GM21390 (cell line): ENCODE measurements at regions not wholly inside any gene's neighbourhood (a gene's known extent, or its start where the extent isn't known, plus 50 kb on each side); places are given as distances from the start of the nearest gene placed in this dataset.
A peak's percentile ranks its signal among the peaks of the same experiment; 100 is the strongest.

Experiments used
- ATAC-seq: cut with Tn5 transposase; IDR thresholded peaks from one replicate; pipeline ENCODE4 v1.9.1; 2021; ENCODE audit not compliant: unreplicated experiment

- no peak for ATAC-seq
These were observed 97.5 kb downstream of the ZNF608 start for GRCh38 chr5:124648902-124649467.

GRCh38 chr5:124647352-124647751, 99.1 kb downstream of the ZNF608 start:
- no peak for ATAC-seq

DNA sequence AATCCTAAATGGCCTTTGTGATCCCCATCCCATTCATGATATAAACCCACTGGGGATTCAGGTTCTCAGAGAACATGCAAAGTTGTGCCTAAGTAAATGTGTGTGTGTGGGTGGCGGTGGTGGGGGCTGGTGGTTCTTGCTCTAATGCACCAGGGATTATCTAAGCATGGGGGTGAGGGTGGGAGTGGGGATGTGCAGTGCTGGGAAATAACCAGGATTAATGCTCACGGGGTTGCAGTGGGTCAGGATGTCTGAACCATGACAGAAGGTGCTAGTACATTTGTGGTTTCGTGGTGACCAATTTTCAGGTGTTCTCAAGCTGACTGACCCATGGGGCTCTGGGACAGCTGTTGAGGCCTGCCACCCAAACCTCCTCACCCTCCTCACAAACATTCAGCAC, 101.0 kb downstream of the ZNF608 start:
- no peak for ATAC-seq

GRCh38 chr5:124644582-124644981, 101.9 kb downstream of the ZNF608 start:
- no peak for ATAC-seq

DNA sequence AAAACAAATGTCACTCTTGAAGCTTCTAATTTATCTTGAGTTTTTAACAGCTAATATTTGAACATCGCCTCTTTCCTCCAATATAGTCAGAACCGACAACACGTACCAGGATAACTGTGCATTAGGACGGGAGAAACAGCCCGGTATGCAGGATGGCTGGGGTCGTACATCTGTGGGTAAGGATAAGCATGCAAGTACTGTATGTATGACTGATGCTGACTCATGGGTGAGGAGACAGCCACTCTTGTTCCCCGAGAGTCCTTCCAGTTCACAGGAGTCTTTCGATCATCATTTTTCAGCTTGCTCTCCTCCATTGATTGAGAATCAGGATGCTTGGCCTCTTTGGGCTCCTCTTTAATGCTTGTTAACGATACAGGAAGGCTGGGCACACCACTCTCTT, 102.3 kb downstream of the ZNF608 start:
- ATAC-seq: no peak

GRCh38 chr5:124643336-124643735, 103.1 kb downstream of the ZNF608 start:
- no peak for ATAC-seq

- ATAC-seq: peak; percentile 49
These were observed 104.3 kb downstream of the ZNF608 start for GRCh38 chr5:124642151-124642550.

DNA sequence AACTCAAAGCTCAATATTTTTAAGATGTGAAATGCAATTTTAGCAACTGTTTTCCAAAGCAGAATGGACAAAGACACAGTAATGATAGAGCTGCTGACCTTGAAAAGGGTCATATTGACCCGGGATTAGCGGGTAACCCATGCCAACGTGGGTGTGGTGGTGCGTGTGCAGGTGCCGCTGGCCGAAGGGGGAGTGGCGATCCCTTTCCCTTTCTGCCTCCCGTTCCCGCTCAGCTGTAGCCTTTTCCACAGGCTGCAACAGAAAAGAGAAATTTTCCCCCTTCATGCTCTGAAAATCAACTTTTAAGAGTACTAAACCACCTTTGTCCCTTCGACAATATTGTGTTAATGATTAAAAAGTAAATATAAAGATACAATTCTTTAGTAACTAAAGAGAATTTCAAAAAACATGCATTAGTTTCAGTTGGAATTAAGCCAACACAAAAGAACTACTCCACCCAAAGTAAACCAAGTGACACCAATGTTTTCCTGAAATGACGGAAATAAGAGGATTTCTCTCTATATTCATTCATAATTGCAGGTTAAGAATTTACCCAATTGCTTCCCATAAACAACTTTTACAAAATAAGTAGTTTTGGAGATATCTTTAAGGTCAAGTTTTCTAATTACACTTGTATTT, 105.2 kb downstream of the ZNF608 start:
- ATAC-seq: no peak

DNA sequence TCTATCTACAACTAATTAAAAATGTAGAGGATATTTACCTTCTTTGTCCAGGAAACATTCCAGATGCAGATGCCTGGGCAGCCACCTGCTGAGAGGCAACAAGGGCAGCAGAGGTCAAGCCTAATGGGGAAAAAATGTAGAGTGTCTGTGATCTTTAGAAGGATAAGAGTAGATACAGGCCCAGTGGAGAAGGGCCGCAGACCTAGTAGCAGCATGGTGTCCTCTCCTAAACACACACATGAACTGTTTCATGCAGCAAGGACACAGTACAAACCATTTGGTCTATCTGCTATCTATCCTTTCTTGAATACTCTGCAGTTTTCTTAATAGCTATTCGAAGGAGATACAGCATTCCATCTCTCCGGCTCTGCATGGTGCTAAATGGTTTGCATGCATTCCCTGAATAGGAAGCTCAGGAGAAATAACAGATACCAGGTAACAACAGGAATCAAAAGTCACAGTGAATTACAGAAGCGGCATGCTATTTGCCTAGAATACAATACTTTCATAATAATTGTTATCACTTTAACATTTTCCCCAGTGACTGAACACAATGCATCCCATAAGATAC, 107.3 kb downstream of the ZNF608 start:
- no peak for ATAC-seq

GRCh38 chr5:124637011-124637410, 109.4 kb downstream of the ZNF608 start:
- no peak for ATAC-seq

GRCh38 chr5:124634741-124635323, 111.6 kb downstream of the ZNF608 start:
- no peak for ATAC-seq

- no peak for ATAC-seq
These were observed 112.2 kb downstream of the ZNF608 start for GRCh38 chr5:124634228-124634739.

- ATAC-seq: no peak
These were observed 113.2 kb downstream of the ZNF608 start for GRCh38 chr5:124633209-124633608.

DNA sequence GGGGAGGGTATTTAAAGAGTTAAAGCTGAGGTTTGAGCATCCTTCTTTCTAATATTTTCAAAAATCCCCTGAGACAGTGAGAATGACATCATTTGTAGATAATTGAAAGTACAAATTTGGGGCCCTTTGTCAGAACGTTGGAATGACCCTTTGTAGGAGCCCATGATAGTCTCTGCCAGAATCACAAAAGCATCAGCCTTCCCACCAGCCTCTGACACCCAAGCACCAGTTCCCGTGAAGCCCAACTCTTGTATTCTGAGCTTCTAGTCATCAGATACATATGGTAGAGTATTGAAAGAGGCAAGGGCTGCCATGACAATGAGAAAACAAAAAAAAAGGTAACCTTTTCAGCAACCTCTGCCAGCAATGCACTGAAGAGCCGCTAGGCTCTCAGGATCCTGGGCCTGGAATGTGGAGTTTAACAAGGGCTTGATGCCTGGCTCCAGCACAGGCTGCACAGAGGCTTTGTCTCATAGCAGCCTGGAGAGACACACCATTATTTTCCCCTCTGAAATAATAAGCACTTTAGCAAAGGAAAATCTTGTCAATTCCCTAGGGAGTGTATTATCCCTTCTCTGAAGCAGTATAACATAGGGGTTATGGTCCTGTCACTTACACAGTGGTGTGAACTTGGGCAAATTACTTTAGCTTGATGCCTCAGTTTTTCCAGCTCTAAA, 114.4 kb downstream of the ZNF608 start:
- ATAC-seq: no peak

- peak; percentile 74 for ATAC-seq
These were observed 115.4 kb downstream of the ZNF608 start for GRCh38 chr5:124630767-124631704.

GRCh38 chr5:124628721-124629596, 117.5 kb downstream of the ZNF608 start:
- ATAC-seq: no peak

- no peak for ATAC-seq
These were observed 118.4 kb downstream of the ZNF608 start for GRCh38 chr5:124627815-124628595.

DNA sequence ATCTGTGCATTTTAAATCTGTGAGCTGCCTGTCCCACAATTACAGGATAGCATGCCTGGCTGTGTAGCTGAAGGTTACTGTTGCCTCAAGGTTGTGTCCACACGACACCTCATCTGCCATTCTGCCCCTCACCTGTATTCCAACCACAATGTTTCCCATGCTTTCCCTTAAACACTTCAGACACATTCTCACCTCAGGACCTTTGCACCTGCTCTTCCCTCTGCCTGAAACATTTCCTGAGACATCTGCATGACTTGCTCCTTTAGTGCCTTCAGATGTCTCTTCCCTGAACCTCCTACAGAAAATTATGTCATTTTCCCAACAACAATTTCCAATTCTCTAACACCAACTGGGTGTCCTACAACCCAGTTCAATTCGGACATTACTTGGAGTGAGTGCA, 120.4 kb downstream of the ZNF608 start:
- ATAC-seq: no peak

DNA sequence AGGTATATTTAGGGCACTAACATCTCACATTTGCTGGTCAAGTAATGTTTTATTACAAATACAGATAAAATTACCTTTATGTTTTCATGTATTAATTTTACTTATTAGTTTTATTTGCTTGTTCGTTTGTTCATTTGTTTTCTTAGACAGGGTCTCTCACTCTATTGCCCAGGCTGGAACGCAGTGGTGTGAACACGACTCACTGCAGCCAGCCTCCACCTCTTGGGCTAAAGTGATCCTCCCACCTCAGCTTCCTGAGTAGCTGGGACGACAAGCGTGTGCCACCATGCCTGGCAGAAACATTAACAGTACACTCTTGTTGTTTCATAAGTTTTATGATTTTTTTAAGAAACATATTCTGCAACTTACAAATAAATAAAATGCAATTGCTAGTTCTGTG, 123.2 kb downstream of the ZNF608 start:
- no peak for ATAC-seq
